ENCODE measurements at regions not wholly inside any gene's neighbourhood (a gene's known extent, or its start where the extent isn't known, plus 50 kb on each side); places are given as distances from the start of the nearest gene placed in this dataset.

GRCh38 chr14:89607453-89607852 lies 190.4 kb upstream of the FOXN3 start:
- DNase-seq (ENCODE audit: low spot score): peak; percentile 35

- DNase-seq (ENCODE audit: low spot score): no peak
Observed at GRCh38 chr14:89603938-89604480, 187.0 kb upstream of the FOXN3 start.

GRCh38 chr14:89600950-89601826 lies 184.2 kb upstream of the FOXN3 start:
- DNase-seq (ENCODE audit: low spot score): peak; percentile 45

GRCh38 chr14:89600029-89600428 lies 183.0 kb upstream of the FOXN3 start:
- DNase-seq (ENCODE audit: low spot score): no peak

- DNase-seq (ENCODE audit: low spot score): no peak
Observed at GRCh38 chr14:89598548-89599186, 181.6 kb upstream of the FOXN3 start.

GRCh38 chr14:89592961-89593360 lies 175.9 kb upstream of the FOXN3 start:
- no peak for DNase-seq (ENCODE audit: low spot score)

GRCh38 chr14:89589400-89590118 lies 172.5 kb upstream of the FOXN3 start:
- DNase-seq (ENCODE audit: low spot score): no peak

GRCh38 chr14:89588840-89589296 lies 171.8 kb upstream of the FOXN3 start:
- DNase-seq (ENCODE audit: low spot score): no peak

GRCh38 chr14:89588016-89588415 lies 171.0 kb upstream of the FOXN3 start:
- no peak for DNase-seq (ENCODE audit: low spot score)

GRCh38 chr14:89587136-89587420 lies 170.0 kb upstream of the FOXN3 start:
- DNase-seq (ENCODE audit: low spot score): no peak

- DNase-seq (ENCODE audit: low spot score): no peak
Observed at GRCh38 chr14:89586258-89587135, 169.5 kb upstream of the FOXN3 start.

GRCh38 chr14:89578156-89578555 lies 161.1 kb upstream of the FOXN3 start:
- peak; percentile 57 for DNase-seq (ENCODE audit: low spot score)

GRCh38 chr14:89576960-89577359 lies 159.9 kb upstream of the FOXN3 start:
- DNase-seq (ENCODE audit: low spot score): no peak

GRCh38 chr14:89576145-89576927 lies 159.3 kb upstream of the FOXN3 start:
- no peak for DNase-seq (ENCODE audit: low spot score)

- DNase-seq (ENCODE audit: low spot score): no peak
Observed at GRCh38 chr14:89575386-89576061, 158.5 kb upstream of the FOXN3 start.

GRCh38 chr14:89574420-89574819 lies 157.4 kb upstream of the FOXN3 start:
- DNase-seq (ENCODE audit: low spot score): no peak

- DNase-seq (ENCODE audit: low spot score): no peak
Observed at GRCh38 chr14:89573399-89573657, 156.3 kb upstream of the FOXN3 start.

- DNase-seq (ENCODE audit: low spot score): no peak
Observed at GRCh38 chr14:89572596-89573398, 155.8 kb upstream of the FOXN3 start.

- DNase-seq (ENCODE audit: low spot score): no peak
Observed at GRCh38 chr14:89571491-89571890, 154.5 kb upstream of the FOXN3 start.
